Stimulated activated CD4-positive, alpha-beta T cell treated with anti-CD3 and anti-CD28 coated beads, Interleukin-12 subunit alpha, Interleukin-12 subunit beta, amount 100 ng/mL, for 48 hours (primary cell): ENCODE measurements at regions not wholly inside any gene's neighbourhood (a gene's known extent, or its start where the extent isn't known, plus 50 kb on each side); places are given as distances from the start of the nearest gene placed in this dataset.

Experiments used
- DNase-seq, 3 donors: peaks; one replicate each; pipeline ENCODE4 v3.0.0-alpha.2; 2020; ENCODE audit warnings: low read depth in 2 of 3, low spot score in 1 of 3

DNA sequence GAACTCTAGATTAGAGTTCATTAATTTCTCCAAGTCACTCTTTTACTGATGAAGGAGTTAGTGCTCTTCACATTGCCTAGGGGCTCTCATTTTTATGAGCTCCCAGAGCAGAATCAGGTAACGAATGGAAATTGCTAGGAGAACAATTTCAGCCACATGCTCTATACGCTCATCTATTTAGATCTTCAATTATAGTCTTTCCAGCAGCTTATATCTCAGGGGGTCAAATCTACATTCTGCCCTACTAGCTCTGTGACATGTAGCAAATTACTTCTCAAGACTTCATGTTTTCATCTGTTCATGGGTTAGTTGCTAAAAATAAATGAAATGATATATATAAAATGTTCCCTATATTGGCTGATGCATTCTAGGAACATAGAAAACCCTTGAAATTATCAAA is 183.6 kb downstream of the PLPP3 start:
- DNase-seq, result no peak

DNA sequence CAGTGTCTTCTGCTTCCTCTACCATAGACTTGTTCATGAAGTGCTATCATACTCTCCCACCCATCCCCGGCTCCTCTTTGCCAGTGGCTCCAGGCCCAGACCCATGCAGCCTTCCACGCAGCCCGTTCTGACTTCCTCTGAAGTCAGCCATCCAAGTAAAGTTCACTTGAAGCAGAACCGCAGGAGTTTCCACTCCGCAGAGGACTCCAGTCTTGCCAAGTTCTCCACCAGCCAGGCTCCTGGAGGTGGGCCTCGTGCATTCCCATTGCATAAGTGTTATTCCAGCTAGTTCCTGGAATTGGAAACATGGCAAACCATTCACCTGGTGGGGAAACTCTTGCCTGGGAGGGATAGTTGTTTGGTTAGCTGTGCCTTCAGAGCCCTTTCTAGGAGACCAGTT is 185.1 kb downstream of the PLPP3 start:
- DNase-seq, result no peak

DNA sequence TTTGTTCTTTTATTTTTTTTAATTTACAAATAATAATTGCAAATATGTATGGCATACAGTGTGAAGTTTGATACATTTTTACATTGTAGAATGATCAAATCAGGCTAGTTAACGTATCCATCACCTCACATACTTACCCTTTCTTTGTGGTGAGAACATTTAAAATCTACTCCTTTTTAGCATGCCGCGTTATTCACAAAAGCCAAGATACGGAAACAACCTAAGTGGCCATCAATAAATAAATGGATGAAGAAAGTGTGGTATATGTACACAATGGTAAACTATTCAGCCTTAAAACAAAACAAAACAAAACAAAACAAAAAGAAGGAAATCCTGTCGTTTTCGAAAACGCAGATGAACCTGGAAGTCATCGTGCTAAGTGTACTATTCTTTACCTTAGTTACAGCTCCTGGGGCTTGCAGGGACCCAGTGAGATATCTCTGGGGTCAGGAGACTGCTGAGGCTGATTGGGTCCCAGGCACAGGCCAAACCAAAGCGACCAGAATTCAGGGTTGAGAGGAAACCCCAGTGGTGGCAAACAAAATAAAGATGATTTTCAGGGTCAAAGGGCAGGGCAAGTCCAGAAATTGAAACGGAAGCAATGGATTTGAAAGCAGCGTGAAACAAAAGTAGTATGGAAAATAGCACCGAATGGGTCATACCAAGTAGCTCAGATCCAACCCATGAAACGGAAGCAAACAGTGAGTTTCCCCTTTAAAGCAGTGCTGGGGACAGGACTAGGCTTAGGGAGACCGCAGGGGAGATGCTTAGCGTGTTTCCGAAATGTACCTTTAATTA is 188.2 kb downstream of the PLPP3 start:
- no peak for DNase-seq

DNA sequence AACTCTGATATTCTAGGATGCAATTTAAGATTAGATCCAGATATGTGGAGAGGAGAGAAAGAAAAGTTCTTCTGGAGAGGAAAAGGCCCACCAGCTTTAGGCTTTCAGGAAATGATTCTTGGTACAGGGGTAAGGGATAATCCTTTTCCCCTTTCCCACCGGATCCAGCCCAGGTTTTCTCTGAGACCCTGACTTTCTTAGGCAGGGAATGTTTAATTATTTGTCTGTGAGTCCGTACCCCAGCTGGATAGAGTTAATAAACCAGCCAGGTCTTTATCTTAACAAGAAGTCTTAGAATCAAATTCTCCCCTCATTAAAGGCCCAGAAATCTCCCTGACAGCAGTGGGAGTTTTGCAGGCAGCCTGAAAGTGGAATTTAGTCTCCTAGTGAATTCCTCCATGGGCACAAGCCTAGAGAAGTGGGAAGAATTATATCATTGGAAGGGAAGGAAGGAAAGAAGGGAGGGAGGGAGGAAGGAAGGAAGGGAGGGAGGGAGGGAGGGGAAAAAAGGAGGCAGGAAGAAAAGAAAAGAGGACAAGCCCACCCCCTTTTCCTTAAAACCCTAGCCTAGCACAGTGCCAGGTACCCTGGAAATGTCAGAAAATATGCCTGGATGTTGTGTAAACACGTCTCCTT is 189.0 kb downstream of the PLPP3 start:
- no peak for DNase-seq

DNA sequence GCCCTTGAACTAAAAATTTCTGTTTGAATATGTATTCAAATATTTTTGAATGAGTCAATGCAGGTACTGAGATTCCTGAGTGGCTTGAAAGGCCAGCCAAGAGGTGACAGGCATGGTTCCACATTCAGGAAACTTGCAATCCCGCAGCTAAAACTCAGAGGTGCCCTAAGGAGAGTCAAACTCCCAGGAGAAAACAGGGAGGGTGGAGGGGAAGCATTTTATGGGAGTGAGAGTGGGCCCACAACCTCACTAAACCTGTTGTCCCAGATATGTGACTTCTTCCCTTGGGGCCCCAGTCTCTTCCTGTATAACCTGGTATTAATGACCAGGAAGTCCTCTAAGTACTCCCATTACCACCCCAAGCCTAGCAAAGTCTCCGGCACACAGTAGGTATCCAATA is 189.6 kb downstream of the PLPP3 start:
- DNase-seq, result no peak

DNA sequence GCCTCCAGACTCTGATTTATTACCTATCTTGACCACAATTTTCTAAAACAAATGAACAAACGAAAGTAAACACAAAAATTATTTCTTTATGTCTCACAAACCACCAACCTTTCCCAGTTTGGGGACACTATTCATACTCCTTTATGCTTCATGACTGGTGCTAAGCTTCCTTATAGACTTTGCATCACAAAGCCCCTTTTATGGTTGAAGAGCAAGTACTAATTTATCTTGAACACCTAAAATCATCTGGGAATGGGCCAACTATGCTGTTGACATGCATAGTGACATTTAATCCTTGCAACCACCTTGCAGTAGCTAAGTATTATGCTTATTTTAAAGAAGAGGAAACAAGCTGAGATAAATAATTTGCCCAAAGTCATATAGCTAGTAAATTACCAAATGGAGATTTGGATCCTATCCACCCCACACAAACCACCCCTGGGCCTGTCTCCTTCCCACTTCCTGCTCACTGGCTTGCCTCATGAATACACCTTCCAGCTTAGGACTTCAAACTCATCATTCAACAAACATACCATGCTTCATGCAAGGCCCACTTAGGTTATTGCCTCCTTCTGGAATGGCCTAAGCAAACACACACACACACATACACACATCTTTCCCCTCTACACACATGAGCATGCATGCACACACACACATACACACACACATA is 192.2 kb downstream of the PLPP3 start:
- DNase-seq, result no peak

DNA sequence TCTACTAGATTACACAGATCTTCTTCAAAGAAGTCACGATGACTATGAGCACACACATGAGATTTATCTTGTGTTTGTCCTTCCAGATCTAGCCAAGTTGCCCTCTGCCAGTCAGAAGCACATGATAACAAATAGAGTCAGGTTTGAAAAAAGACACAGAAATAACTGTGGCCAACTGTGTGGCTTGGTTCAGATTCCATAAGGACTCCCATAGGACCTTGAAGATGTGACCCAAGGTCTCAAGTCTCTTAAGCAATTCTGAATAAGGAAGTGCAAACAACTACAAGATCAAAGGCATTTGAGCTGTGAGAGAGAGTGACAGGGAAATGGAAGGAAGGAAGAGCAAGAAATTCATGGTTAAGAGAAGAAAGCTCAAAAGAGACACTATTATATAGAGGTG is 194.0 kb downstream of the PLPP3 start:
- DNase-seq, result no peak

DNA sequence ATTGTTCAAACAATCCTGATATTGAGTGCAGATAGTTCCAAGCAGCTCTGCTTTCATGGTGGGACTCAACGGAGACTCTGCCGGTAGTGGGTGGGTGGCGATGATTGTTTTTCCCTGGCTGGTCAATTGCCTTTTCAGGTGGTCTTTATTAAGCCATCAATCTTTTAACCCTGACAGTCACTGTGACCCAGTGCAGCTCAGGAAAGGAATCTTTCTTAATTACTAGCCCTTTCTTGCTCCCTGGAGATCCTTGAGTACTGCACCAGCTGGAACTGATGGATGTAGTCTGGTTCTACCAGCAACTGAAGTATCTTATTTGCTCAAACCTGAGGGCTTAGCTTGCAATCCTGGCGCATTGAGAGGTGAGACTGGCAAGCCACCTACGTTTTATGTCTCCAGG is 196.4 kb downstream of the PLPP3 start:
- no peak for DNase-seq

DNA sequence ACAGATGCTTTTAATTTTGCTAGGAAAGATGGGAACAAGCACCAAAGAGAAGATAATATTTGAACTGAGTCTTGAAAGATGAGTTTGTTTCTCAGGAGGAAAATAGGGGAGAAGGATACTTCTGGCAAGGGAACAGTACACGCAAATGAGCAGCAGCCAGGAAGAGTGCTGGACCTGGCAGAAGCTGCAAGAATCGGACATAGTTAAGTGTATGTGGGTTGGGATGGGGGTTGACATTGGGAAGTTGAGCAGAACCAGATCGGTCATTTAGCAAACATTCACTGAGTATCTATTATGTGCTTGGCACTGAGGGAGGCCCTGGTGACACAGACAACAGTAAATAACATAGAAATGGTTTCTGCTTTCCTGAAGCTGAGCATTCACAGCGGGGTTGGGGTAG is 198.8 kb downstream of the PLPP3 start:
- DNase-seq, result no peak

DNA sequence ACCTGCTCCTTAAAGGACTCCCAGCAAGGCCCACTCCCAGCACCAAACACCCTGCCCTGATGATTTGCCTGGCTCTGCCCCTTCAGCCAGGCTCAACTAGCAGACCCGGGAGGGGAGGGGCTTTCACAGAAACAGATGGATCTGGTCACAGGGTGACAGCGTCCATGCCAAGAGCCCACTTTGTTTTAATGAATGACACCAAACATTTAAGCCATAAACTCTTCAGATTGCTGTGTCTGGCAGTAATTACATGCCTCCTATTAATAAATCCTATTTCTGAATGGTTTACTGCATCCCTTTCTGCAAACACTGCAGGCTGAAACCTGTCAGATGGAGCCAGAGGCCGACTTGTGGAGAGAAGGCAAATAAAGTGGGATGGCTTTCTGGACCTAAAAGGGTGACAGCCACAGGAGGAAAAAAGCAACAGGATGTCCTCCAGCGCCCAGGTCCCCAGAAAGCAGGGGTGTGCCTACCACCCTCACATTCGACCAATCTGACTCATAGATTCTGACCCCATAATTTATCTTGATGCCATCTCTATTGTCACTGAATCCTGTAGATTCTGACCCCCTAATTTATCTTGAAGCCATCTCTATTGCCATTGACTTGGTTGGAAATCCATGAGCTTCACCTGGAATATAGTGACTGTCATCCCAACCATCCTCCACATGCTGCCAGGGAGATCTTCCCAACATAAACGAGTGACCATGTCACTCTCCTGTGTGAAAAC is 200.9 kb downstream of the PLPP3 start:
- DNase-seq, result no peak

DNA sequence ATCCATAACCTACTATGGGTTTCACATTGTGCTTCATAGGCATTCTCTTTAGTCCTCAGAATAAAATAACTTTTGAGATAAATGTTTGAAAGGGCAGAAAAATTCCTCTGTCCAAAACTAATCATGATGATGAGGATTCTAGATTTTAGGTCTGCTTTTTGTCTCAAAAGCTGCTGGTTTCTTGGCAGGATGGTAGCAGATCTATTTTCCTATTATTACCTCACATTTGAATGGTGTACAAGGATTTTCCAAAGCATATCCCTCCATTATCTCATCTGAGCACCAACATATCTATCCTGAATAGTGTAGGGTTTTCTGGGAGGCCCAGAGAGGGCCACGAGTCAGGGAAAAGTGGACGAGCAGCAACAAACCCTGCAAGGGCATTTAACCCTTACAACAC is 201.9 kb downstream of the PLPP3 start:
- no peak for DNase-seq

DNA sequence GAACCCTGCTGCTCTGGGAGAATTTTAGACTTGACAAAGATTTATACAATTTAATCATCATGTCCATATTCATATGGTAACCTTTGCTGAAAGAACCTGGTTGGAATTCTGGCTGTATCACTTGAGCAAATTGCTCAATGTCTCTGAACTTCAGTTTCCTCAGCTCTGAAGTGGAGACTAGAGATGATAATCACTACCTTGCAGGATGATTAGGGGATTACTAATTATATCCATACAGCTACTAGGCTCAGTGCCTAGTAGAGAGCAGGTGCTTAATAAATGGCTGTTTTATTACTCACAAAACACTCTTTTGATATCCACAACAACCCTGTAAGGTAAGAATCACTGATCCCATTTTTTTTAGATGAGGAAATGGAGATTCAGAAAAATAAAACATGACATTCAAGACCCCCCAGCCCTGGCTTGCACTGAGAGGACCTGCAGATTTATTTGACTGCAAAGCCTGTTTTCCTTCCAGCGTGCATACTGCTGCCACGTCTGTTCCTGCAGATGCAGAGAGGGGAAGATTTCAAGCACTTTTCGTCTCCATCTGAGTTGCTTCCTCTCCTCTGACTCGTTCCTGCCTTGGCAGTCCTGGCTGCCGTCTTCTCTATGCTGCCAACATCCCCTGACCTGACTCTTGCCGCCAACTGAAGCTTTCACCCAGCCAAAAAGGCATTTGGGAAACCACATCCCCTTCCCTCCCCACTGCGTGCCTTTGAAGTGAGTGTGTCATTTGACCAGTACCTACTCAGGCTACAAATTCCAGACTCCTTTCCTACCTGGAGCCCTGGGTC is 203.0 kb downstream of the PLPP3 start:
- DNase-seq, result no peak

DNA sequence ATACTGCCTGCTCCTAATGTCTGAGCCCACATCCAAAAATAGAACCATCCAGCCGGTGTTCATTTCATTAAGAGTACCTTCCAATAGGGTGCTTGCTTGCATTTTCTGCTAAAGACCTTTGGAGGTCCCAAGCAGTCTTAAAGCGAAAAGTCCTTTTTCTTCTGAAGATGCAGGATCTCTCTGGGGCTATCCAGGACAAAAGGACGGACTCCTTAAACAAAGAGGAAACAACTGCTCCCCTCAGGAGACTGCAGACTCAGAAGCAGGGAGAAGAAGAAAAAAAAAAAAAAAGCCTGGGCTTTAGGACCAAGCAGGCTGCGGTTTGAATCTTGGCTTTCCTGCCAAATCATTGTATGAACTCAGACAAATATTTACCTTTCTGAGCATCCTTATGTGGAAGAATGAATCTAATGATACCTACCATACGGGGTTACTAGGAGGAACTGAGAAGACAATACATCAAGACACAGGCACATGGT is 204.0 kb downstream of the PLPP3 start:
- no peak for DNase-seq

DNA sequence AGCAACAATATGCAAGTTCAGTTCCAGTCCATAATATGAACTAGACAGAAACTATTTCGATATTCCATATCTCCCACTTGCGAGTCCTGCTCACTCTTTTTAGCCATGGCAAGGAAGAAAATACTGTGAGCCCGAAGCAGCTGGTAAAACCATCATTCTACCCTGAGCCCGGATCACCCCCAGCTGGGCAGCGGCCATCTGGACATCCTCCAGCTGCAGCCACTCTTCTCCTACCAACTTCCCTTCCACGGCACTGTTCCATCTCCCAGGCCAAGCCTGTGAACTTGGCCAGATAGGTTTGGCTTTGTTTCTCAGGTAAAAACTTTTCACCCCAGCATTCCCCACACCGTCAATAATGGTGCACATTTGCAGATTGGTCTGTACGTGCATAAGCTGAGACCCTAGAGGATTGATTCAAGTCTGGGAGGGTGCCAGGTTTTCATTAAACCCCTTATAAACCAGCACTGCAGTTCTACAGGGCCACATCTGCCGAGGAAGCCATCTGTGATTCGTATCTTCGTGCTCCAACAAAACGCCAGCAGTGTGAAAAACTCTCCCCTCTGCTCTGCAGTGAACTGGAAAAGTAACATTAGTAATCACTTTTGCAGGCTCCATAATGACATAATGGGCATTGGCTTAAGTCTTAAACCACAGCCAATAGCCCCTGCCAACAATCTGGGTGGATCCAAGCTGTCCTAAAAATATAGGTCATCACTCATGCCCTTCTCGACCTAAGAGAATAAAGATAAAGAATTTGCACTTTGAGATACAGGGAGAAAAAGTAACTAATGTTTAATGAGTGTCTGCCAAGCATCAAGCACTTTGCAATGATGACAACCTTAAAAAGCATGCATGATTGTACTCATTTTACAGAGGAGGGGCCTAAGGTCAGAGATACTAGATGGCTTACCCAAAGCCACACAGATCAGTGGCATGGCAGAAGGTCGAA is 205.1 kb downstream of the PLPP3 start:
- DNase-seq, result no peak

DNA sequence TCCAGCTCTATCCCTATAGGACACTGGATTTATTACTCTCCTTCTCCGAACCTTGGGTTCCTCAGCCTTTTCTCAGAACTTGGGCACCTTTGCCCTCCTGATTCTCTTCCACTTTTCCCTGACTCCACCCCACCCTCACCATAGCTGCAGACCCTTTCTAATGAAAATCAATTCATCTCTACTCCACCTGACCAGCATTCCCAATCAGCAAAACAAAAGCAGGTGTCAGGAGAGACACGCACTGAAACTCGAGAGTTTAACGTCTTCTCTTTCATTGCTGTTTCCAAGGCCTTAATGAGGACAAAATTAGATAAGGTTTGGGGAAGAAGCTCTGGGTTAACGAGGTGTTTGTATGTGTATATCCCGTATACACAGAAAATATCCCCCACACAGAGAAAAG is 208.8 kb downstream of the PLPP3 start:
- no peak for DNase-seq

DNA sequence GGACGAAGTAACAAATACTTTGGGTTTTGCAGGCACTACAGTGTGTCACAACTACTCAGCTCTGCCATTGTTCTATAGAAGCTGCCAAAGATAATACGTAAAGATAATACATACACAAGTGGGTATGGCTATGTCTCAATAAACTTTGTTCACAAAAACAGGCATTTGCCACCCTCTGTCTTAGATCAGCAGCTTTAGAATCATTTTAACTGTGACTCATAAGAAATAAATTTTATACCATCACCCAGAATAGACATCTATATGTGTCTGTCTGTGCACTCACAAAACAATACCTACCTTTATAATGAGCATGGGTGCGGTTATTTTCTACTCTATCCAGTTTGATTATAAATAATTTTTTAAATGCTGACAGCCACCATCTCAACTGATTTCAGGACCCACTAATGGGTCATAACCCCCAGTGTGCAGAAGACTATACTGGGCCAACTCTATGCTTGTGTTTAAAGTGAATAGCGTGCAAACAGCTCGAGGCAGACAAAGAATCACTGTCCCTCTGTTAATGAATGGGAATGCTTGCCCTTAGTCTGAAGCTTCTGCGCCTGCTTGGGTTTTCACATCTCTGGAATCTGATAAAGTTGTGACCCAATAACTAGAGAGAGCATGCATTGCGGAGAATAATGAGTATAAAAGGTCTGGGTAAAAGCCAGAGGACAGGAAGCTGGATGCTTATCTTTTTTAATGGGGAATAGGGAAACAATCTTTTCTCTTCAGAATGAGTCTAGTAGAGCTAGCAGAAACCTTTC is 216.2 kb downstream of the PLPP3 start:
- DNase-seq, result no peak

DNA sequence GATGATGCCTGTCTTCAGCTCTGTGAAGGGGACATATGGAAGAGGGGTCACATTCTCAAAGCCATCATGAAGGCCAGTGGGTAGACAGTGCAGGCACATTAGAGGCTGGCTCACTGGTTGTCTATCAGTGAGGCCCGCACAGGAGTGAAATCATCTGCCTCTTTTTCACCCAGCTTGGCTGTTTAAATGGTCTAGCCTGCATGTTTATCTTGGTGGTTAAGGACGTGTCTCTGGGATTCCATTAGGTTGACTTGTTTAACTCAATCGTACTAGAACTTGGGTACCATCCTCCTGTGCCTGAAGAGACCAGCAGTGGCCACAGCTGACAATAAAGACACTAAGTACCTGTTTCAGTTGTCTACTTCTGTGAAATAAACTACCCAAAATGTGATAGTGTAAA is 219.3 kb downstream of the PLPP3 start:
- no peak for DNase-seq

DNA sequence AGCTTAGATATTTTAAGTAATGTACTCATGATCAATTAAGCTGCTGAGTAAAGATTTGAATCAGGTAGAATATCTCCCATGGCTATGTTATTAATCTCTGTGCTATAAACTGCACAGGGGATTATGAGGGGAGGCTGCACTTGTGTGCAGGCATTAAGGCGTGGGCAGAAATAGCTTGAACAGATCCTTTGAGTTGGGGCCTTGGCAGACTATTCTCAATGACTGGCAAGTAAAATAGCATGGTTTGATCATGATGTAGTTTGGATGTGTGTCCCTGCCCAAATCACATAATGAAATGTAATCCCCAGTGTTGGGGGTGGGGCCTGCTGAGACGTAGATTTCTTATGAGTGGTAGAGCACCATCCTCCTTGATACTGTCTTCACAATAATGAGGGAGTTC is 220.3 kb downstream of the PLPP3 start:
- no peak for DNase-seq
